NCI-H1436 treated with DMSO at 0.1 percent for 48 hours (cell line): ENCODE measurements at regions not wholly inside any gene's neighbourhood (a gene's known extent, or its start where the extent isn't known, plus 50 kb on each side); places are given as distances from the start of the nearest gene placed in this dataset.
"Not testable (repeated sequence)": the region's sequence is repeated elsewhere in the genome, so short reads cannot be mapped to it uniquely, and the experiment has no call there.

Experiments
- DNase-seq: peaks from one replicate; lab custom pipeline; 2025; lab: John Stamatoyannopoulos, UW

- not testable (repeated sequence) for DNase-seq
These were observed 54.5 kb upstream of the UNC13C start for GRCh38 chr15:53923741-53924140.

GRCh38 chr15:53918180-53919079 is 59.8 kb upstream of the UNC13C start:
- no peak for DNase-seq

DNA sequence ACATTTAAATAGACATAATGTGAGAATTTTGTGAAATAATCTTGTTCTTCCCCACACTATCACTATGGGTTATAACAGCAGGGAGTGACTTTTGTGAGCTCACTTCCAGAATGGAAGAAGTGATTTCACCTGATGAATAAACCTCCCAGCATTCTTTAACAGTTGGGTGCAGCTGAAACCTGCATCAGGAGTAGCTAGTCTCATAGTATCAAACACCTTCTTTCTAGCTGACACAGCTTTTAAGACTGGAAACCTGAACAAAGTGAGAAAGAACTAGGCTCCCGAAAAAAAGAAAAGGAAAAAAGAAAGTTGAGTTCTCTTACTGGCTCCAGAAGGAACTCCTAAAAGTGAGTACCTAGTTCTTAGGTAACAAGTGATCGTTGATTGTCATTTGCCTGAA is 61.1 kb upstream of the UNC13C start:
- DNase-seq, result no peak

DNA sequence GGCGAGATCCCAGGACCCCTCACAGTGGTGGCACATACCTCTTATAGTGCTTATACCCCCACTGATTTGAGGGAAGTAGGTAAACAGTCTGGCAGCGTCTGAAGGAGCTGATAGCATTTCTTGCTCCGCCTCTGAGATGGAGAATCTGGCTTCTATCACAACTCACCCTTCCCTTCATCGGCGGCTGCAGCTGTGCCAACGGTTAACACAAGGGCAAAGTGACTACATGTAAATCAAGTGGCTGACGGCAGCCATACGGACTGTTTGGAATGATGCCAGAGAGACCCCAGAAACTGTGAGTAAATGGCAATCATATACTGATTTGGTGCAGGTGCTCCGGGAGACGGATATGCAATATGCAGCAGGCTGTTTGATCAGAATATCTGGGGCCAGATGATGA is 66.8 kb upstream of the UNC13C start:
- DNase-seq, result no peak

DNA sequence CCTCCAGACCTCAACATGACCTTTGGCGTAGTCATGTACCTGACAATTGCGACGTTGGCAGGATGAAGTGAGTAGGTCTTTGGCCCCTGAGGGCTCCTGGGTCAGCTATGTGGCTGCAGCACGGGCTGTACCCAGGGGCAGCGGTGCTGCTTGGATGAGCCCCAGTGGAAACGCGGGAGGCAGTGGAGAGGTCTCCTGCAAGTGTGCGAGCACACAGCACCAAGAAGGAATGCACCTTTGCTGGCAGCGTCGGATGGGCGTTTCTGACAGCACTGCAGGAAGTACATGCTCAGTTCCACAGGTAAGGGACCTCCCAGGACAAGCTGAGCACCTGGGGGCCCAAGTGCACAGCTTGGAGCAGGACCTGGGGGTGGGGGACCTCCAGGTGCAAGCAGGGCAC is 67.4 kb upstream of the UNC13C start:
- no peak for DNase-seq

GRCh38 chr15:53910236-53910849 is 67.9 kb upstream of the UNC13C start:
- DNase-seq, result no peak

DNA sequence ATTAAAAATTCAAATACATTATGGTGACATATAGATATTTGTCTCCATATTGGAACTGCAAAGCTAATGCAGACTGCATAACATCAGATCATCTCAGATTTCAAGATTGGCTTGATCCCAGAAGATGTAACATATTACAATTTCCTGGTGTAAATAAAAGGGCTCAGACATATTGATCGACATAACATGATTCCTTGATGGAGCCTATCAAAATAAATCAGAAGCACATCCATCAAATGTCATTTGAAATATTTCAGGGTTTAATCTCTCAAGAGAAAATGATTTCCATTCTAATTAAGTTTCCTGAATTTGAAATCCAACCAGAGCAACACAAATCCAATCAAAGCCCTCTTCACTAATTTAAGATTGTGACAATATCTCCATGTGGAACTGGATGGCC is 75.1 kb upstream of the UNC13C start:
- DNase-seq, result no peak

DNA sequence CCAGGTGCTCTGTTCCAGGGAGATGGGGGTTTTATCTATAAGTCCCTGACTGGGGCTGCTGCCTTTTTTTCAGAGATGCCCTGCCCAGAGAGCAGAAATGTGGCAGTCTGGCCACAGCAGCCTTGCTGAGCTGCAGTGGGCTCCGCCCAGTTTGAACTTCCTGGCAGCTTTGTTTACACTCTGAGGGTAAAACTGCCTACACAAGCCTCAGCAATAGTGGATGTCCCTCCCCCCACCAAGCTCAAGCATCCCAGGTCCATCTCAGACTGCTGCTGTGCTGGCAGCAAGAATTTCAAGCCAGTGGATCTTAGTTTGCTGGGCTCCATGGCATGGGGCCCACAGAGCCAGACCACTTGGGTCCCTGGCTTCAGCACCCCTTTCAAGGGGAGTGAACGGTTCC is 84.8 kb upstream of the UNC13C start:
- not testable (repeated sequence) for DNase-seq

GRCh38 chr15:53891862-53892261 is 86.4 kb upstream of the UNC13C start:
- not testable (repeated sequence) for DNase-seq

DNA sequence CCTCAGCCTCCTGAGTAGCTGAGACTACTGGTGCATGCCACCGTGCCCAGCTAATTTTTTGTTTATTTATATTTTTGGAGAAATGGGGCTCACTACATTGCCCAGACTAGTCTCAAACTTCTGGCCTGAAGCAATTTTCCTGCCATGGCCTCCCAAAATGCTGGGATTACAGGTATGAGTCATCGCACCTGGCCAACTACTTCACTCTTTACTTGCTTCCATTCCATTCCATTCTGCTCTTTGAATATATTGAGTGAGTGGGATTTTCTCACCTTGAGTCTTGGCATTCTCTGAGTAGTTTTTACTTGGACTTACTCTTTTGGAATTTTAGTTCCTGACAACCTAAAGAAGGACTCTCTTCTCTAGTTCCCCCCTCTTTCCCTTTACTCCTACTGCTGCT is 93.8 kb upstream of the UNC13C start:
- DNase-seq, result no peak

- DNase-seq, result no peak
These were observed 95.9 kb upstream of the UNC13C start for GRCh38 chr15:53882311-53882710.

DNA sequence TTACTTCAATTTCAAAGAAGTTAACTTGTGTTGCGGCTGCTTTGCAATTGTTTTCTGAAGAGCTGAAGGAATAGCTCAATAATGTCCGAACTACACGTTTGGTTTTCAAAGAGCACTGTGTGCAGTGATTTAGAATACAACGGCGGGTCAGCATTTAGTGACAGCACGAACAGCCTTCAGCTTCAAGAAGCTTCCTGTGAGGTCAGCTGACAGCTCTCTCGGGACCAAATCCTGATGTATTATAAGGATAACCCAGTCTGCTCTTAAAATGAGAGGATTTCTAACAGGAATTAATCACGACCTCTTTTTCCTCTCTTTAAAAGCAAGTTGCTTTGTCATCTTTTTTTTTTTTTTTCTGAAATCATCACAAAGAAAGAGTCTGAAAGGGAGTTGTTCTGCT is 97.9 kb upstream of the UNC13C start:
- no peak for DNase-seq

DNA sequence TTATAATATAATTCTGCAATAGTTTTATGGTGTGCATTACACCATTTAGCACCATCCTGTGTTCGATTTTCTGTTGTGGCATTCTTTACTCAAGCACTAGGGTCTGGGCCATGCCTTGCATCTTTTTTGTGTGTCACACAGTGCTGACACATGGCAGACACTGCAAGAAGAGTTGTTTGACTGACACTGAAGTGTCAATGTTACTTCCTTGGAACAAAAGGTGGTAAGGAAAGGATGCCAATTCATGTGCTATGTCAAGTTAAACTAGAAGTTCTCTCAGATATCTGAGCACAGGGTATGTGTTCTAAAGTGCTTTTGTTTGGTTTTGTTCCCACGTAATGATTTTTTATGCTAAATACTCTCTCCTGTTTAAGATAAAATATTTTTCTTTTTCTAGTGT is 102.5 kb upstream of the UNC13C start:
- no peak for DNase-seq

DNA sequence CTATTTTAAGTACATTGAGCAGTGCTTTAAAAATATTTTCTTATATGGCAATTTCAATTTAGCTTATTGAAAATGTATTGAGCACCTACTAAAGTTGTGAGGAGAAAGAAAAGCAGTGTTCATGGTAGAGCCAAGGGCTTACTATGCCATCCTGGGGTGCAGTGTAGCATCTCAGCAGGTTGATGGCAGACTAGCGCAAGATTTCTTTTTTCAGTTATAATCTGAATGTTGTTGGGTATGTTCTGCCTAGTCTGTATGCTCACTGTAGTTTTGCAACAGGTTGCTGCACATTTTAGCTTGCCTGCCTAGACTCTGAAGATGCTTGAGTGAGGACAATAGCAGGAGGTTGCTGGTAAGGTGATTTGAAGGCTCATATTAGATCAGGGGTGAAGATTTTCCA is 103.1 kb upstream of the UNC13C start:
- DNase-seq, result no peak

GRCh38 chr15:53872410-53872809 is 105.8 kb upstream of the UNC13C start:
- DNase-seq, result no peak

DNA sequence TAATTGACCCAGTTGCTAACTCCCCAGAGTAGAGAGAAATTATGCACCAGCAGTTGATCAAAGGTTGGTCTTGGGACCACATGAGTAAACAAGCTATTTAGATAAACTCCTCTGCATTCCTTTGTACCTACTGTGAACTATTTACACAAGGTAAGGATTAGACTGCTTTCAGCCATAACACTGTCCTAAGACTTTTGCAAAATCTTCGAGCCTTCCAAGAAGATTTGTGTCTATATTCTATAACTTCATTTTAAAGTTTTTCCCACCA is 108.5 kb upstream of the UNC13C start:
- DNase-seq, result no peak

GRCh38 chr15:53869044-53869805 is 109.0 kb upstream of the UNC13C start:
- DNase-seq, result no peak

- DNase-seq, result no peak
These were observed 102.9 kb upstream of the WDR72 start for GRCh38 chr15:53862386-53862785.

DNA sequence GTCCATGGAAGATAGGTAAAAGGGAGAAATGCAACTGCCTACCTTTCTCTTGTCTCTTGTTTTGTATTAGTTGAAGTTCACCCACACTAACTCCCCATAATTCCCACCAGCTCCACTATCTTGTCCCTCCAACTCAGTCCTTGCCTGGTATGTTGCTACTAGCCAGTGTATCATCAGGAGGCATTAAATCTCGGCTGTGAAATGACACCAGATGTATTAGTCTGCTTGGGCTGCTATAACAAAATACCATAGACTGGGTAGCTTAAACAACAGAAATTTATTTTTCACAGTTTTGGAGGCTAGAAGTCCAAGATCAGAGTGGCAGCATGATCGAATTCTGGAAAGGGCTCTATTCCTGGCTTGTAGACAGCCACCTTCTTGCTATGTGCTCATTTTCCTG is 102.3 kb upstream of the WDR72 start:
- DNase-seq, result no peak

DNA sequence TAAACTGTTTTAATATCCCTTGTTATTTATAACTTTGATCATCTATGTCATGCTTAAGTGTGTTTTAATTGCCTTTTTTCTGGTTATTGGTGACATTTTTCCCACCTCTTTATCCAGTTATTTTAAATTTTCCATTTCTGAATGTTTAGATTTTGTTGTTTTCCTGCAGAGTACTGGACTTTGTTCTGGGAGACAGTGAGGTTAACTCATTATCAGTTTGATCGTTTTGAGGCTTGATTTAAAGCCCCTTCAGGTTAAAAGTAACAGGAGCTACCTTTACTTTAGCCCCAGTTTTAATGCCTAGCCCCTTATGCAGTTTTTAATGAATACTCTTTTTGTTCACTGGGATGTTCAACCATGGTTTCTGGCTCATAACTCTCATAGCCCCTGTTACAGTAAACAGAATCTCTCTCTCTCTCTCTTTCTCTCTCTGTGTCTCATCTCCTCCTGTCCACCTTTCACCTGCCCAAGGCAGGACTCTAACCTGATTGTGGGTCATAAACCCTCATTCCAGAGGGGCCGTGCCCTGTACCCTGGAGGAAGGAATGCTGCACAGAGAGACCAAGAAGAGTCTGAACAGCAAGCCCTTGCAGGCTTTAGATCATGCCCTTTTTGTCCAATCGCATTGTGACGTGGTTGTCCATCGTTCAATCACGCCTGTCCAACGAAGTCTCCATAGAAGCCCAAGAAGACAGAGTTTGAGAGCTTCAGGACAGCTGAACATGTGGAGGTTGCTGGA is 91.8 kb upstream of the WDR72 start:
- no peak for DNase-seq

DNA sequence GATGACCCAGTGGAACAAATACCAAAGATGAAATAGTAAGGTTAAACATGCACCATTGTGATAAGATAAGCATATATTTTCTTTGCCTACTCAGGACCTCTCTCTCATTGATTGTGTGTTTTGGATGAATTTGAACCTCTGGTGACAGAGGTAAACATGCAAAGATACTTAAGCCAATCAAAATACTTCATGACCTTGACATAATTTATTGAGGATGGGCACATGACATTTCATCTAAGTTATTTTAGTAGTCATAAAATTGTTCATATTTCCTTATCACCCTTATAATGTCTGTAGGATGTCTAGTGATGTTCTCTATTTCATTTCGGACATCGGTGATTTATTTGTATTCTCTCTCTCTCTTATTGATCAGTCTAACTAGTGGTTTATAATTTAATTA is 88.3 kb upstream of the WDR72 start:
- DNase-seq, result no peak

DNA sequence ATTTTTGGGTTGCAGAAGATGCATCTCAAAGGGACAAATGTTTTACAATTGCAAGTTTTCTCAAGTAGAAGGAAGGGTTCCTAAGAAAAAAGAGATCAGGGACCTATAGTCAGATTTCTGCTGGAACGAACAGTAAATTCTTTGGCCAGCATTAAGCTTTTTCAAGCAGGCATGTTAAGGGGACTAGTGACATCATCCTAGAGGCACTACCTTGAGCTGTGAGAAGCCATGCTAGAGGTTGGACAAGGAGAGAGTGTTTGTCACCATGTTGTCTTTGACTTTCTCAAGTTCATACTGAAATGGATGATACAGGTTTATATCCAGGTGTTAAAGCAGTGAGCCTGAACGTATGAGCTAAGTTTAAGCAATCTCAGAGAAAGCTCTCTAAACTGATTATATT is 85.2 kb upstream of the WDR72 start:
- no peak for DNase-seq
